GM12878 (cell line): ENCODE measurements at regions not wholly inside any gene's neighbourhood (a gene's known extent, or its start where the extent isn't known, plus 50 kb on each side); places are given as distances from the start of the nearest gene placed in this dataset.

Source experiments
- BACH1 ChIP-seq: fragments of 450-650 bp; IDR thresholded peaks from 2 replicates; pipeline ENCODE4 v1.6.1; 2017; ENCODE audit warnings: mild to moderate bottlenecking, borderline replicate concordance
- EP300 ChIP-seq, 2 experiments: fragments of 150-350 bp in 1 of 2; IDR thresholded peaks; 2 replicates each; pipeline ENCODE4 v1.6.1; 2011 to 2012; ENCODE audit warnings: low read depth in 2 of 2, low read length in 2 of 2, borderline replicate concordance in 1 of 2, improper control_type of control experiment in 1 of 2, inconsistent platforms in 1 of 2; ENCODE audit not compliant: control insufficient read depth in 1 of 2
- HCFC1 ChIP-seq: fragments of 150-350 bp; IDR thresholded peaks from 2 replicates; pipeline ENCODE4 v1.6.1; 2014; ENCODE audit warnings: low read length
- JUNB ChIP-seq: IDR thresholded peaks from 2 replicates; pipeline ENCODE4 v1.6.1; 2016; ENCODE audit warnings: antibody characterized with exemption, mild to moderate bottlenecking
- SIN3A ChIP-seq: IDR thresholded peaks from 2 replicates; pipeline ENCODE4 v1.6.1; 2012; ENCODE audit warnings: low read depth, low read length, improper control_type of control experiment
- ZZZ3 ChIP-seq: IDR thresholded peaks from 2 replicates; pipeline ENCODE4 v1.6.1; 2011; ENCODE audit warnings: low read depth; ENCODE audit not compliant: control insufficient read depth, insufficient read length
- TF ChIP-seq, protein P1 (sequence below): IDR thresholded peaks from 2 replicates; pipeline ENCODE4 v1.6.1; 2011; ENCODE audit warnings: low read depth, low read length, improper control_type of control experiment, borderline replicate concordance
- TF ChIP-seq, protein P2 (sequence below), 3 experiments: IDR thresholded peaks in 2 of 3; conservative IDR thresholded peaks in 1 of 3; 2 replicates each; pipeline ENCODE4 v1.5.1; 2011; ENCODE audit warnings: low read depth in 3 of 3, low read length in 3 of 3, mild to moderate bottlenecking in 3 of 3, control low read depth in 2 of 3, moderate library complexity in 2 of 3, inconsistent platforms in 1 of 3, mixed read lengths in 1 of 3; ENCODE audit not compliant: control insufficient read depth in 2 of 3, insufficient read depth in 1 of 3; ENCODE audit errors: extremely low read depth in 1 of 3
- TF ChIP-seq, protein P3 (sequence below): fragments of 450-650 bp; IDR thresholded peaks from 2 replicates; pipeline ENCODE4 v1.6.1; 2017; ENCODE audit warnings: mild to moderate bottlenecking
- TF ChIP-seq, protein P4 (sequence below): IDR thresholded peaks from 2 replicates; pipeline ENCODE4 v1.6.1; 2011; ENCODE audit warnings: mild to moderate bottlenecking, low read depth, low read length, moderate library complexity; ENCODE audit not compliant: insufficient replicate concordance
- TF ChIP-seq, protein P5 (sequence below): IDR thresholded peaks from 2 replicates; pipeline ENCODE4 v1.6.1; 2012; ENCODE audit warnings: low read depth, low read length, improper control_type of control experiment
- TF ChIP-seq, protein P6 (sequence below): IDR thresholded peaks from 2 replicates; pipeline ENCODE4 v1.6.1; 2012; ENCODE audit warnings: mild to moderate bottlenecking, low read depth, low read length

DNA sequence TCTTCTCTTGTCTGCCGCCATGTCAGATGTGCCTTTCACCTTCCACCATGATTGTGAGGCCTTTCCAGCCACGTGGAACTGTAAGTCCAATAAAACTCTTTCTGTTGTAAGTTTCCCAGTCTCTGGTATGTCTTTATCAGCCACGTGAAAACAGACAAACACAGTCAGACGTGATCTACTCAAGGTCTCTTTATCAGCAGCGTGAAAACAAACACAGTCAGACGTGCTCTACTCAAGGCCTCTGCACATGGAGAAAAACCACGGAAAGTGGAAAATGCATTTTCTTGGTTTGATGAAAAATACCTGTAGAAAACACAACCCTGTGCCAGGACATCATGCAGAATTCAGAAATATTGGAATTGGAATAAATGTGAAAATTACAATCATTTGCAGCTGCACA, 1115.7 kb downstream of the TMEM121 start:
- TF ChIP-seq, protein P1, sequence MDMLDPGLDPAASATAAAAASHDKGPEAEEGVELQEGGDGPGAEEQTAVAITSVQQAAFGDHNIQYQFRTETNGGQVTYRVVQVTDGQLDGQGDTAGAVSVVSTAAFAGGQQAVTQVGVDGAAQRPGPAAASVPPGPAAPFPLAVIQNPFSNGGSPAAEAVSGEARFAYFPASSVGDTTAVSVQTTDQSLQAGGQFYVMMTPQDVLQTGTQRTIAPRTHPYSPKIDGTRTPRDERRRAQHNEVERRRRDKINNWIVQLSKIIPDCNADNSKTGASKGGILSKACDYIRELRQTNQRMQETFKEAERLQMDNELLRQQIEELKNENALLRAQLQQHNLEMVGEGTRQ: no peak
- TF ChIP-seq, protein P2, sequence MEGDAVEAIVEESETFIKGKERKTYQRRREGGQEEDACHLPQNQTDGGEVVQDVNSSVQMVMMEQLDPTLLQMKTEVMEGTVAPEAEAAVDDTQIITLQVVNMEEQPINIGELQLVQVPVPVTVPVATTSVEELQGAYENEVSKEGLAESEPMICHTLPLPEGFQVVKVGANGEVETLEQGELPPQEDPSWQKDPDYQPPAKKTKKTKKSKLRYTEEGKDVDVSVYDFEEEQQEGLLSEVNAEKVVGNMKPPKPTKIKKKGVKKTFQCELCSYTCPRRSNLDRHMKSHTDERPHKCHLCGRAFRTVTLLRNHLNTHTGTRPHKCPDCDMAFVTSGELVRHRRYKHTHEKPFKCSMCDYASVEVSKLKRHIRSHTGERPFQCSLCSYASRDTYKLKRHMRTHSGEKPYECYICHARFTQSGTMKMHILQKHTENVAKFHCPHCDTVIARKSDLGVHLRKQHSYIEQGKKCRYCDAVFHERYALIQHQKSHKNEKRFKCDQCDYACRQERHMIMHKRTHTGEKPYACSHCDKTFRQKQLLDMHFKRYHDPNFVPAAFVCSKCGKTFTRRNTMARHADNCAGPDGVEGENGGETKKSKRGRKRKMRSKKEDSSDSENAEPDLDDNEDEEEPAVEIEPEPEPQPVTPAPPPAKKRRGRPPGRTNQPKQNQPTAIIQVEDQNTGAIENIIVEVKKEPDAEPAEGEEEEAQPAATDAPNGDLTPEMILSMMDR (IDR thresholded peaks at IDR 0.05 in 2 of 3, conservative IDR thresholded peaks at IDR 0.05 in 1 of 3; ENCODE audit: control insufficient read depth in 2 of 3, extremely low read depth in 1 of 3, insufficient read depth in 1 of 3, low read depth in 3 of 3, low read length in 3 of 3): no peak
- TF ChIP-seq SIN3A: no peak
- TF ChIP-seq, protein P3, sequence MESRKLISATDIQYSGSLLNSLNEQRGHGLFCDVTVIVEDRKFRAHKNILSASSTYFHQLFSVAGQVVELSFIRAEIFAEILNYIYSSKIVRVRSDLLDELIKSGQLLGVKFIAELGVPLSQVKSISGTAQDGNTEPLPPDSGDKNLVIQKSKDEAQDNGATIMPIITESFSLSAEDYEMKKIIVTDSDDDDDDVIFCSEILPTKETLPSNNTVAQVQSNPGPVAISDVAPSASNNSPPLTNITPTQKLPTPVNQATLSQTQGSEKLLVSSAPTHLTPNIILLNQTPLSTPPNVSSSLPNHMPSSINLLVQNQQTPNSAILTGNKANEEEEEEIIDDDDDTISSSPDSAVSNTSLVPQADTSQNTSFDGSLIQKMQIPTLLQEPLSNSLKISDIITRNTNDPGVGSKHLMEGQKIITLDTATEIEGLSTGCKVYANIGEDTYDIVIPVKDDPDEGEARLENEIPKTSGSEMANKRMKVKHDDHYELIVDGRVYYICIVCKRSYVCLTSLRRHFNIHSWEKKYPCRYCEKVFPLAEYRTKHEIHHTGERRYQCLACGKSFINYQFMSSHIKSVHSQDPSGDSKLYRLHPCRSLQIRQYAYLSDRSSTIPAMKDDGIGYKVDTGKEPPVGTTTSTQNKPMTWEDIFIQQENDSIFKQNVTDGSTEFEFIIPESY: no peak
- TF ChIP-seq, protein P4, sequence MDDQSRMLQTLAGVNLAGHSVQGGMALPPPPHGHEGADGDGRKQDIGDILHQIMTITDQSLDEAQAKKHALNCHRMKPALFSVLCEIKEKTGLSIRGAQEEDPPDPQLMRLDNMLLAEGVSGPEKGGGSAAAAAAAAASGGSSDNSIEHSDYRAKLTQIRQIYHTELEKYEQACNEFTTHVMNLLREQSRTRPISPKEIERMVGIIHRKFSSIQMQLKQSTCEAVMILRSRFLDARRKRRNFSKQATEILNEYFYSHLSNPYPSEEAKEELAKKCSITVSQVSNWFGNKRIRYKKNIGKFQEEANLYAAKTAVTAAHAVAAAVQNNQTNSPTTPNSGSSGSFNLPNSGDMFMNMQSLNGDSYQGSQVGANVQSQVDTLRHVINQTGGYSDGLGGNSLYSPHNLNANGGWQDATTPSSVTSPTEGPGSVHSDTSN: no peak
- TF ChIP-seq JUNB: no peak
- TF ChIP-seq ZZZ3: no peak
- TF ChIP-seq, protein P5, sequence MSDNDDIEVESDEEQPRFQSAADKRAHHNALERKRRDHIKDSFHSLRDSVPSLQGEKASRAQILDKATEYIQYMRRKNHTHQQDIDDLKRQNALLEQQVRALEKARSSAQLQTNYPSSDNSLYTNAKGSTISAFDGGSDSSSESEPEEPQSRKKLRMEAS: no peak
- TF ChIP-seq, protein P6, sequence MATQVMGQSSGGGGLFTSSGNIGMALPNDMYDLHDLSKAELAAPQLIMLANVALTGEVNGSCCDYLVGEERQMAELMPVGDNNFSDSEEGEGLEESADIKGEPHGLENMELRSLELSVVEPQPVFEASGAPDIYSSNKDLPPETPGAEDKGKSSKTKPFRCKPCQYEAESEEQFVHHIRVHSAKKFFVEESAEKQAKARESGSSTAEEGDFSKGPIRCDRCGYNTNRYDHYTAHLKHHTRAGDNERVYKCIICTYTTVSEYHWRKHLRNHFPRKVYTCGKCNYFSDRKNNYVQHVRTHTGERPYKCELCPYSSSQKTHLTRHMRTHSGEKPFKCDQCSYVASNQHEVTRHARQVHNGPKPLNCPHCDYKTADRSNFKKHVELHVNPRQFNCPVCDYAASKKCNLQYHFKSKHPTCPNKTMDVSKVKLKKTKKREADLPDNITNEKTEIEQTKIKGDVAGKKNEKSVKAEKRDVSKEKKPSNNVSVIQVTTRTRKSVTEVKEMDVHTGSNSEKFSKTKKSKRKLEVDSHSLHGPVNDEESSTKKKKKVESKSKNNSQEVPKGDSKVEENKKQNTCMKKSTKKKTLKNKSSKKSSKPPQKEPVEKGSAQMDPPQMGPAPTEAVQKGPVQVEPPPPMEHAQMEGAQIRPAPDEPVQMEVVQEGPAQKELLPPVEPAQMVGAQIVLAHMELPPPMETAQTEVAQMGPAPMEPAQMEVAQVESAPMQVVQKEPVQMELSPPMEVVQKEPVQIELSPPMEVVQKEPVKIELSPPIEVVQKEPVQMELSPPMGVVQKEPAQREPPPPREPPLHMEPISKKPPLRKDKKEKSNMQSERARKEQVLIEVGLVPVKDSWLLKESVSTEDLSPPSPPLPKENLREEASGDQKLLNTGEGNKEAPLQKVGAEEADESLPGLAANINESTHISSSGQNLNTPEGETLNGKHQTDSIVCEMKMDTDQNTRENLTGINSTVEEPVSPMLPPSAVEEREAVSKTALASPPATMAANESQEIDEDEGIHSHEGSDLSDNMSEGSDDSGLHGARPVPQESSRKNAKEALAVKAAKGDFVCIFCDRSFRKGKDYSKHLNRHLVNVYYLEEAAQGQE: no peak
- TF ChIP-seq HCFC1: no peak
- TF ChIP-seq EP300 (IDR thresholded peaks at IDR 0.05; ENCODE audit: borderline replicate concordance in 1 of 2, control insufficient read depth in 1 of 2, low read depth in 2 of 2, low read length in 2 of 2): no peak
- no peak for TF ChIP-seq BACH1
